ENCODE measurements at regions not wholly inside any gene's neighbourhood (a gene's known extent, or its start where the extent isn't known, plus 50 kb on each side); places are given as distances from the start of the nearest gene placed in this dataset.

GRCh38 chr17:73744411-73744810 lies 100.2 kb upstream of the SDK2 start:
- Histone ChIP-seq H3K27me3 (peaks cover 0 to 20% (median 5%) of the 10 kb centered on the region in 7 donors), H3K36me3 (no peaks in the 10 kb centered on the region), H3K4me3 (no peak overlapping the region), H3K9me3 (peaks cover 0 to 8% (median 0%) of the 10 kb centered on the region in 11 donors), H3K27ac (no peak overlapping the region), H3K4me1 (peaks cover 0 to 23% (median 4%) of the 10 kb centered on the region in 9 donors)
- TF ChIP-seq CTCF (IDR thresholded peaks at IDR 0.05): no peak
- DNase-seq (no peak), ATAC-seq (no peak)
- WGBS, 2 donors: 70 to 73% methylated on average over 7 of the region's 7 CpGs
- intact Hi-C loops (cut with DNase I): no loop called here

- intact Hi-C loops (cut with DNase I): no loop called here
- no peak for ATAC-seq
- H3K27me3 ChIP-seq: peaks cover 0 to 17% (median 5%) of the 10 kb centered on the region in 7 donors
These were observed 102.2 kb upstream of the SDK2 start for GRCh38 chr17:73746314-73747073.

DNA sequence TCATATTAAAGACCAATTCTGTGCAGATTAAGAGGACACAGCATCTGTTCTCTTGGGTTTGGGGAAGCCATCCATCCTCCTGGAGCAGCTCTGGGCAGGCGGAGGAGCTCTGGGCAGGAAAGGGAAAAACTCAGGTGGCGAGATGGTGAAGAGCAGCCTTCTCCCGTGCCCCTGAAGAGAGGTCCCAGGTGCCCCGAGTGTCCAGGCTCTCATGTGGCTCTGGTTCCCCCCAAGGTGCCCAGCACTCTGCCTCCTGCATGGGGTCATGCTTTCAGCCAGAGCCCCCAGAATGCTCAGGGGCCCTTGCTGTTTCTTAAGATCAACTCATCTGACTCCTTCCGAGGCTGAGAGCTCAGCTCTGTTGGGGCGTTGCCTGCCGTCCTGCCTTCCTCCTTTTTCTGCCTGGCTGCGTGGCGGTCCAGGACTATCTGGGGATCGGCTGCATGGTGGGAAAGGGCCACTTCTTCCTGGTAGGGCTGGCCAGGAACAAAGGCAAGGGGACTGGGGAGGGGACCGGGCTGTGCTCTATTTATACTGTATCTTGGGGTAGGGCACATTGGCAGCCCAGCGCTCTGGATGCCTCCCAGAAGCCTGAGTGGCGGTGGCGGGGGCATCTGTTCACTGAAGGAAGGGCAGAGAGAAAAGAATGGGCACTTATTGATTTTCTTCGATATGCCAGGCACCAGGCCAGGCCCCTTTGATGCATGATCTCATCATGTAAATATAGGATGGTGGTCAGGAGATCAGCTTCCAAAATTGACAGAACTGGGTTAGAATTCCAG lies 103.2 kb upstream of the SDK2 start:
- Histone ChIP-seq H3K27ac (peak overlapping the region in 3 of 10 donors; percentile 9 to 29 (median 22)), H3K4me3 (no peak overlapping the region), H3K9me3 (peaks cover 0 to 4% (median 0%) of the 10 kb centered on the region in 11 donors), H3K36me3 (no peaks in the 10 kb centered on the region), H3K4me1 (peaks cover 0 to 23% (median 10%) of the 10 kb centered on the region in 9 donors), H3K27me3 (peaks cover 0 to 17% (median 4%) of the 10 kb centered on the region in 7 donors)
- WGBS, 2 donors: 51 to 62% methylated on average over 15 of the region's 15 CpGs
- DNase-seq: peak; percentile 47 to 54
- no peak for TF ChIP-seq CTCF (IDR thresholded peaks at IDR 0.05)
- intact Hi-C loops (cut with DNase I): no loop called here
- peak; percentile 70 to 94 (median 84) for ATAC-seq

More at GRCh38 chr17:73746314-73747073, 102.2 kb upstream of the SDK2 start:
- 78 to 82% methylated on average over 12 of the region's 12 CpGs for WGBS, 2 donors
- H3K9me3 ChIP-seq: peaks cover 0 to 8% (median 0%) of the 10 kb centered on the region in 11 donors
- no peak overlapping the region for H3K4me3 ChIP-seq
- no peaks in the 10 kb centered on the region for H3K36me3 ChIP-seq
- no peak overlapping the region for H3K27ac ChIP-seq
- no peak for DNase-seq
- H3K4me1 ChIP-seq: peaks cover 0 to 23% (median 10%) of the 10 kb centered on the region in 9 donors
- no peak for TF ChIP-seq CTCF (IDR thresholded peaks at IDR 0.05)

DNA sequence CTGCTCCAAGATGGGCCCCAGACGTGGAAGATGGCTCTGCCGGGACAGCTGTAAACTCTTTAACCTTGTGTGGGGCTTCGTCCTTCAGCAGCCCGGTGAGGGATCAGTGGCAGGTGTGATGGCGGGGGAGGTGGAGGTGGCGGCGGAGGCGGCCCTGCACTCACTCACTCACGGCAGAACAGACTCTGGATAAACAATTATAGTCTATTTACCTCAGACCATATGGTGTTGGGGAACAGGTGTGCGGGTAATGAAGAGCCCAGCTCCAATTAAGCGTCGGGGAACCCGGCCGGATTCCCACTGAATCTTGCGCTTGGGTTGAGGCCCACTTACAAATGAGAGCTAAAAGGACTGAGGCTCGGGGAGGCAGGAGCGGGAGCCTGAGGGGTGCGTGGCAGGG lies 104.3 kb upstream of the SDK2 start:
- Histone ChIP-seq H3K4me1 (peaks cover 0 to 23% (median 5%) of the 10 kb centered on the region in 9 donors), H3K4me3 (no peak overlapping the region), H3K9me3 (no peaks in the 10 kb centered on the region), H3K27me3 (peaks cover 0 to 7% (median 0%) of the 10 kb centered on the region in 7 donors), H3K27ac (peak overlapping the region in 1 of 10 donors; percentile 29), H3K36me3 (no peaks in the 10 kb centered on the region)
- DNase-seq (no peak), ATAC-seq (no peak)
- WGBS, 2 donors: 87 to 88% methylated on average over 18 of the region's 18 CpGs
- no peak for TF ChIP-seq CTCF (IDR thresholded peaks at IDR 0.05)
- intact Hi-C loops (cut with DNase I): no loop called here
